Neural progenitor cell (in vitro differentiated cells): ENCODE measurements at regions not wholly inside any gene's neighbourhood (a gene's known extent, or its start where the extent isn't known, plus 50 kb on each side); places are given as distances from the start of the nearest gene placed in this dataset.

Experiments used
- DNase-seq: peaks from one replicate; pipeline ENCODE4 v3.0.0-alpha.2; 2016; ENCODE audit warnings: low spot score
- H2AFZ ChIP-seq: fragments of 200-600 bp; sonication (generic); replicated peaks from 2 replicates; pipeline ENCODE4 v1.6.1; 2016; ENCODE audit warnings: antibody characterized with exemption
- H3F3A ChIP-seq: fragments of 200-600 bp; sonication (generic); 2 replicates; pipeline ENCODE4 v1.6.1; 2016; ENCODE audit warnings: antibody characterized with exemption, low read depth
- H3K27ac ChIP-seq: fragments of 200-600 bp; sonication (generic); 2 replicates; pipeline ENCODE4 v1.5.1; 2016; ENCODE audit warnings: mild to moderate bottlenecking
- H3K27me3 ChIP-seq: fragments of 200-600 bp; sonication (generic); 2 replicates; pipeline ENCODE4 v1.6.1; 2016; ENCODE audit warnings: mild to moderate bottlenecking, moderate library complexity
- H3K36me3 ChIP-seq: fragments of 200-600 bp; sonication (generic); 2 replicates; pipeline ENCODE4 v1.5.1; 2016
- H3K4me1 ChIP-seq: fragments of 200-600 bp; sonication (generic); 2 replicates; pipeline ENCODE4 v1.6.1; 2016; ENCODE audit warnings: mixed run types
- H3K4me2 ChIP-seq: fragments of 200-600 bp; sonication (generic); 2 replicates; pipeline ENCODE4 v1.6.1; 2016
- H3K4me3 ChIP-seq: fragments of 200-600 bp; sonication (generic); 2 replicates; pipeline ENCODE4 v1.5.1; 2016
- H3K79me2 ChIP-seq: fragments of 200-600 bp; sonication (generic); 2 replicates; pipeline ENCODE4 v1.6.1; 2016; ENCODE audit warnings: low read depth
- H3K9ac ChIP-seq: fragments of 200-600 bp; sonication (generic); 2 replicates; pipeline ENCODE4 v1.6.1; 2016
- H3K9me3 ChIP-seq: fragments of 200-600 bp; sonication (generic); 2 replicates; pipeline ENCODE4 v1.5.1; 2016; ENCODE audit warnings: low read depth
- H4K20me1 ChIP-seq: fragments of 200-600 bp; sonication (generic); 2 replicates; pipeline ENCODE4 v1.6.1; 2016; ENCODE audit warnings: low read depth
- H3K27ac Mint-ChIP-seq: 3 replicates; pipeline ENCODE4 v1.8.0; 2021; ENCODE audit warnings: mixed read lengths
- H3K27me3 Mint-ChIP-seq: 2 replicates; pipeline ENCODE4 v1.8.0; 2022; ENCODE audit warnings: low read depth, mild to moderate bottlenecking, inconsistent platforms, moderate library complexity, mixed read lengths; ENCODE audit not compliant: insufficient read depth
- H3K36me3 Mint-ChIP-seq: 3 replicates; pipeline ENCODE4 v1.8.0; 2021; ENCODE audit warnings: mixed read lengths
- H3K4me1 Mint-ChIP-seq: 3 replicates; pipeline ENCODE4 v1.8.0; 2021; ENCODE audit warnings: mixed read lengths
- H3K4me3 Mint-ChIP-seq: 3 replicates; pipeline ENCODE4 v1.8.0; 2021; ENCODE audit warnings: mild to moderate bottlenecking, moderate library complexity, mixed read lengths
- H3K9me3 Mint-ChIP-seq: 3 replicates; pipeline ENCODE4 v1.8.0; 2020; ENCODE audit warnings: mixed read lengths
- EZH2 ChIP-seq: fragments of 200-600 bp; sonication (generic); IDR thresholded peaks from 2 replicates; pipeline ENCODE4 v1.6.1; 2017; ENCODE audit warnings: antibody characterized with exemption, mild to moderate bottlenecking, moderate library complexity
- EZH2phosphoT487 ChIP-seq: fragments of 200-600 bp; sonication (generic); IDR thresholded peaks from 2 replicates; pipeline ENCODE4 v1.6.1; 2017; ENCODE audit warnings: antibody characterized with exemption
- TF ChIP-seq, protein P1 (sequence below): fragments of 200-600 bp; sonication (generic); IDR thresholded peaks from 2 replicates; pipeline ENCODE4 v1.5.1; 2017; ENCODE audit warnings: antibody characterized with exemption, mild to moderate bottlenecking

DNA sequence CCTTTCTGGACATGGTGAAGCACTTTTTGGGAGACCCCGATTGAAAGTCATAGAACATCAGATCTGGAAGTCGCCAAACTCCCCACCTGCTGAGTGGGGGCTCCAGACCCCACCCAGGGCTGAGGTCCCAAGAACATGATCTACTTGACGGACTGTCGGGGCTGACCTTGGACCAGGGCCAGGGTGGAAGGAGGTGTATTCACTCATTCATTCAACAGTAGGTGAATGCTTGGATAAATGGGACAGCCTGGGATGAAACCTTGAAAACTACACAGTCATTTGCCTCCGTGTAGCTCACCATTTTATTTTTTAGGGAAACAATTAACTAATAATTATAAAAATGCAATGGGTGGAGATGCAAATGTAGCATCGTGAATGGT lies 629.0 kb downstream of the BRD1 start:
- Histone ChIP-seq H3F3A (no peaks in the 10 kb centered on the region), H3K36me3 (no peaks in the 10 kb centered on the region), H4K20me1 (no peaks in the 10 kb centered on the region), H3K9me3 (no peaks in the 10 kb centered on the region), H3K4me3 (no peak overlapping the region), H3K4me1 (peaks cover 5% of the 10 kb centered on the region), H3K27me3 (no peaks in the 10 kb centered on the region), H3K4me2 (no peak overlapping the region), H2AFZ (no peak overlapping the region), H3K27ac (no peak overlapping the region), H3K79me2 (no peaks in the 10 kb centered on the region), H3K9ac (no peak overlapping the region)
- no peak for DNase-seq
- TF ChIP-seq, protein P1, sequence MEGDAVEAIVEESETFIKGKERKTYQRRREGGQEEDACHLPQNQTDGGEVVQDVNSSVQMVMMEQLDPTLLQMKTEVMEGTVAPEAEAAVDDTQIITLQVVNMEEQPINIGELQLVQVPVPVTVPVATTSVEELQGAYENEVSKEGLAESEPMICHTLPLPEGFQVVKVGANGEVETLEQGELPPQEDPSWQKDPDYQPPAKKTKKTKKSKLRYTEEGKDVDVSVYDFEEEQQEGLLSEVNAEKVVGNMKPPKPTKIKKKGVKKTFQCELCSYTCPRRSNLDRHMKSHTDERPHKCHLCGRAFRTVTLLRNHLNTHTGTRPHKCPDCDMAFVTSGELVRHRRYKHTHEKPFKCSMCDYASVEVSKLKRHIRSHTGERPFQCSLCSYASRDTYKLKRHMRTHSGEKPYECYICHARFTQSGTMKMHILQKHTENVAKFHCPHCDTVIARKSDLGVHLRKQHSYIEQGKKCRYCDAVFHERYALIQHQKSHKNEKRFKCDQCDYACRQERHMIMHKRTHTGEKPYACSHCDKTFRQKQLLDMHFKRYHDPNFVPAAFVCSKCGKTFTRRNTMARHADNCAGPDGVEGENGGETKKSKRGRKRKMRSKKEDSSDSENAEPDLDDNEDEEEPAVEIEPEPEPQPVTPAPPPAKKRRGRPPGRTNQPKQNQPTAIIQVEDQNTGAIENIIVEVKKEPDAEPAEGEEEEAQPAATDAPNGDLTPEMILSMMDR: no peak
- no peak for TF ChIP-seq EZH2phosphoT487
- TF ChIP-seq EZH2: no peak
- Mint-ChIP-seq H3K9me3 (no peaks in the 10 kb centered on the region), H3K4me1 (peaks cover 7% of the 10 kb centered on the region), H3K27me3 (peaks cover 8% of the 10 kb centered on the region), H3K36me3 (no peaks in the 10 kb centered on the region), H3K27ac (no peak overlapping the region), H3K4me3 (no peak overlapping the region)

DNA sequence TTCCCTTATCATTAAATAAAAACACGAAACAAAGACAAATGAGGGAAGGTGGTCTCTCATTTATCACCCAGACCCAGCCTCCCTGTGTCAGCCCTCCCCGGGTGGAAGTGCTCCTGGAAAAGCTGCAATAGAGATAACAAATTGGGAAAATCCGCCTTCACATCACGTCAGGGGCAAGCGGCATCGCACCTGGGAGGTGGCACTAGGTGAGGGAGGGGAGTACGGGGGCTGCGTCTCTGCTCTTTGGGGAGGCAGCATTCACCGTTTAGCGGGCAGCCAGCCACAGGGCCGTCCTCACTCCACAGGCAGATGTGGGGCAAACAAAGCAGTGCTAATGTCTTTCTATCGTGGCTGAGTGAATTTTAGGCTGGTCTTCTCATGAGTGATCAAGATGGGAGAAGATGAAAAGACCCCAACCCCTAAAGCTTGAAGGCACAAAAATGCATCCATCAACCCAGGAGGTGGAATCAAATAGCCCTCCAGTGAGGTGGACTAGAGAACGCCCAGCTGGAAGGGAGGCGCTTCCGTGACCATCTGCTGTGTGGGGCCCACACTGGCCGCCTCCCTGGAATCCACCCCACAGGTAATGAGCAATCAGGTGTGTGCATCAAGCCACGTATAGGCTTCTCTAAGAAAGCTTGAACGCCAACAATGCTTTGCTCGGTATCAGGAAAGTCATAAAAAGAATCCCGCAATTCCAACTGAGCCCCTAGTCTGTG lies 629.5 kb downstream of the BRD1 start:
- Histone ChIP-seq H3K4me2 (peak overlapping the region; percentile 27), H3K9ac (no peak overlapping the region), H3K4me3 (no peak overlapping the region), H4K20me1 (no peaks in the 10 kb centered on the region), H3F3A (no peaks in the 10 kb centered on the region), H3K79me2 (no peaks in the 10 kb centered on the region), H3K27ac (no peak overlapping the region), H3K4me1 (peaks cover 5% of the 10 kb centered on the region), H3K36me3 (no peaks in the 10 kb centered on the region), H3K9me3 (no peaks in the 10 kb centered on the region), H3K27me3 (no peaks in the 10 kb centered on the region), H2AFZ (no peak overlapping the region)
- no peaks in the 10 kb centered on the region for H3K36me3 Mint-ChIP-seq
- TF ChIP-seq EZH2phosphoT487: no peak
- no peak for TF ChIP-seq EZH2
- TF ChIP-seq, protein P1: no peak
- H3K9me3 Mint-ChIP-seq: no peaks in the 10 kb centered on the region
- H3K4me1 Mint-ChIP-seq: peaks cover 7% of the 10 kb centered on the region
- no peak overlapping the region for H3K27ac Mint-ChIP-seq
- no peak for DNase-seq
- no peak overlapping the region for H3K4me3 Mint-ChIP-seq
- peaks cover 8% of the 10 kb centered on the region for H3K27me3 Mint-ChIP-seq

DNA sequence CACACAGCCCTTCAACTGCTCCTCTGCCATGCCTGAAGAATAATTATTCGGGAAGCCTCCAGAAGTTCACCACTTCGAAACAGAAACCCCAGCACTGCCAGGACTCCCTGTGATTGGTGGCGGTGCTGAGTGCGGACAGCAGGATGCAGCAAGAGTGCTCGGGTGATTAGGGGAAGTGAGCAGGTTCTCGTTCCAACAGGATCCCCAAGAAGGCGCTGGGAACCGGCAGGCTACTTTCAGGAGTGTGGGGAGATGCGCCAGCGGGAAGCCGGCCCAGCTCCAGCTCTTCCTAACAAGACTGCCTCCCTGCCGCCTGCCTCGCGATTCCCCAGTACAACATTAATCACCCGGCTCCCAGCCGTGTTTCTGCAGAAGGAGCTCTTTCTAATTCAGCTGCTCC lies 630.2 kb downstream of the BRD1 start:
- Histone ChIP-seq H3K27ac (no peak overlapping the region), H2AFZ (no peak overlapping the region), H3F3A (no peaks in the 10 kb centered on the region), H4K20me1 (no peaks in the 10 kb centered on the region), H3K9ac (no peak overlapping the region), H3K4me3 (no peak overlapping the region), H3K36me3 (no peaks in the 10 kb centered on the region), H3K4me2 (peak overlapping the region; percentile 27), H3K27me3 (no peaks in the 10 kb centered on the region), H3K9me3 (no peaks in the 10 kb centered on the region), H3K4me1 (peaks cover 5% of the 10 kb centered on the region), H3K79me2 (no peaks in the 10 kb centered on the region)
- Mint-ChIP-seq H3K27me3 (peaks cover 8% of the 10 kb centered on the region), H3K9me3 (no peaks in the 10 kb centered on the region), H3K36me3 (no peaks in the 10 kb centered on the region), H3K27ac (no peak overlapping the region), H3K4me3 (no peak overlapping the region), H3K4me1 (peaks cover 7% of the 10 kb centered on the region)
- TF ChIP-seq, protein P1: no peak
- TF ChIP-seq EZH2phosphoT487 (no peak), EZH2 (no peak)
- DNase-seq: peak; percentile 48
